Activated CD4-positive, alpha-beta T cell treated with anti-CD3 and anti-CD28 coated beads, Interleukin-2, amount 10 ng/mL, durations not matched to agents 7 days and 5 days (primary cell): ENCODE measurements at regions not wholly inside any gene's neighbourhood (a gene's known extent, or its start where the extent isn't known, plus 50 kb on each side); places are given as distances from the start of the nearest gene placed in this dataset.

Experiments used
- CTCF ChIA-PET: fragments of 350-600 bp; sonication (Branson Sonifier 250); formaldehyde crosslinking; loops from one replicate; lab custom pipeline; 2021; ENCODE audit warnings: antibody characterized with exemption; lab: Charles Lee
- POLR2A ChIA-PET: fragments of 350-600 bp; sonication (Branson Sonifier 250); formaldehyde crosslinking; loops from one replicate; lab custom pipeline; 2021; ENCODE audit warnings: antibody characterized with exemption; lab: Charles Lee
- DNase-seq: peaks from one replicate; pipeline ENCODE4 v3.0.0-alpha.2; 2020
- H3K27ac Mint-ChIP-seq: one replicate; pipeline ENCODE4 v1.8.0; 2021; ENCODE audit warnings: mild to moderate bottlenecking, moderate library complexity, mixed read lengths
- H3K27me3 Mint-ChIP-seq: one replicate; pipeline ENCODE4 v1.8.0; 2021; ENCODE audit warnings: mixed read lengths
- H3K36me3 Mint-ChIP-seq: one replicate; pipeline ENCODE4 v1.8.0; 2021; ENCODE audit warnings: low read depth, mixed read lengths
- H3K4me1 Mint-ChIP-seq: one replicate; pipeline ENCODE4 v1.8.0; 2021; ENCODE audit warnings: mixed read lengths
- H3K4me3 Mint-ChIP-seq: one replicate; pipeline ENCODE4 v1.8.0; 2021; ENCODE audit warnings: mild to moderate bottlenecking, moderate library complexity, mixed read lengths
- H3K9me3 Mint-ChIP-seq: one replicate; pipeline ENCODE4 v1.8.0; 2021; ENCODE audit warnings: mixed read lengths

DNA sequence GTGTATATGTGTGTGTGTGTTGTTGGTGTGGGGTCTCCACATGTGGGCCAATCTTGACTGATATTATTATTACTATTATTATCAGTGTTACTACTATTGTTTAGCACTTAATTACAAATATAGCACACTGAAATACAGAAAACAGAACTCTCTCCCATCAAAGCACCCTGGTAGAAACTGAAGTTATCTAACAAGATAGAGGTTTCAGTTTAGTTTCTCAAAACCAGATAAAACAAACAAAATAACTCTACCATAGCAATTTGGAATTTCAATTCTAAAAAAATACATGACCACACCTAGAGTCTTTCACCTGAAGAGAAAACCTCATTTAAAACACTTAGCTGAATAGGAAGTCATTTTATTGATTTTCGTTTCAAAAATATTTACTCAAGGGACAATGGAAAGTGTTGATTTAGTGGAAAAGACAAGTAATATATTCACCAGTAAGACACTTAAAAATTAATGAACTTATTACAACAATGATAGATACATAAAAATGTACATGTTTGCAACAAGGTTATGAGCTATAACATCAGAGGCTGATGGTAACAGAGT lies 252.3 kb downstream of the PDHA2 start:
- no peaks in the 10 kb centered on the region for H3K9me3 Mint-ChIP-seq
- no peaks in the 10 kb centered on the region for H3K4me1 Mint-ChIP-seq
- DNase-seq, result no peak
- H3K27ac Mint-ChIP-seq, result no peak overlapping the region
- POLR2A ChIA-PET, result no interaction called here
- no peaks in the 10 kb centered on the region for H3K36me3 Mint-ChIP-seq
- CTCF ChIA-PET, result no interaction called here
- H3K27me3 Mint-ChIP-seq, result no peaks in the 10 kb centered on the region
- no peak overlapping the region for H3K4me3 Mint-ChIP-seq

DNA sequence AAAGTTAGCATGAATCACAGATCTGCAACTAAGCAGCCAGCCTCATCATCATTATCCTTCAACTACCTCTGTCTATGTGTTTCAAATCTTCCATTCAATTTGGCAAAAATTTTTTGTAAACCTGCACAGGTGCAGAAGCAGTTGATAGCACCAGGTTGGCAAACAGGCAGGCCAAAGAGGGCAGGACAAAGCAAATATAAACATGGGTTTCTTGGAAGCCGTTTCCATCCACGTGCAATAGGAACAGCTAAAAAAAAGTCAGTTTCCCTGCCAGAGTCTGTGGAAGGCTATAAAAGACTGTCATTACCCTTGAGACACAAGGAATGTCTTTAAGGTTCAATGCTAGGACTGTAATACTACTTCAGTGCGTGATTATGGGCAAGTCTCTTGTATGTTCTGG lies 253.2 kb downstream of the PDHA2 start:
- Mint-ChIP-seq H3K27me3 (no peaks in the 10 kb centered on the region), H3K27ac (no peak overlapping the region), H3K9me3 (no peaks in the 10 kb centered on the region), H3K36me3 (no peaks in the 10 kb centered on the region), H3K4me1 (no peaks in the 10 kb centered on the region), H3K4me3 (no peak overlapping the region)
- no peak for DNase-seq
- CTCF ChIA-PET, result no interaction called here
- POLR2A ChIA-PET, result no interaction called here

DNA sequence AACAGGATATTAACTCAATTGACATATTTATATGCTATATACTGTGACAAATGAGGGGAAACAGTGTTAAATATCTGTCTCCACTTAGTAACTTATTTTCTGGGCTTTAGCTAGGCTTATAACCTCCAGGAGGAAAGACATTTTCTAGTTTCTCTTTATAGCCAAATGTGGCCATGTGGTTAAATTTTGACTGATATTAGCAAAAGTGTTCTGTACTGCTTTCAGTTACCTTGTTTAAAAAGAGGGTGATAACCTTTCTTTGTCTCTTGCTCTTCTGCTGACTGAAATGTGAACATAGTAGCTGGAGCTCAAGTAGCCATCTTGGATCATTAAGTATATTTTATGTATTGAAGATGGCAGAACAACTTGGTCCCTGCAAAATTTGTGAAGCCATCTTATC lies 253.7 kb downstream of the PDHA2 start:
- Mint-ChIP-seq H3K27me3 (no peaks in the 10 kb centered on the region), H3K4me1 (no peaks in the 10 kb centered on the region), H3K4me3 (no peak overlapping the region), H3K27ac (no peak overlapping the region), H3K9me3 (no peaks in the 10 kb centered on the region), H3K36me3 (no peaks in the 10 kb centered on the region)
- ChIA-PET POLR2A (no interaction called here), CTCF (no interaction called here)
- DNase-seq, result no peak

DNA sequence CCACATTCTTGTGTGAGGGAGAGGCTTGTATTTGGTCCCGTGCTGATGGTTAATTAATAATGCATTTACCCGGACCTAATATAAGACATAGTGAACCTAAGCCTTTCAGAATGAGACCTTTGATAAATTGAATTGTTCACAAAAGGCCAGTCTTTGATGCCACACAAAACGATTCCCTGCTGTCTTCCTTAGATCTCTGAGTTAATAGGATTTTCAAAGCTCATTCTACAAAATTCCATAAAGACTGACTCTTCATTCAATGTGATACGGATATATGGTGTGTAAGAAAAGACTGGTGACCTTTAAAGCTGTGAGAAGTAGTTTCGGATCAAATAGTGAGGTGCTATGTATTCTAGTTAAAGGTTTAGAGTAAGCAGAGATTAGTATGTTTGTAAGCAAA lies 254.3 kb downstream of the PDHA2 start:
- Mint-ChIP-seq H3K36me3 (no peaks in the 10 kb centered on the region), H3K27ac (no peak overlapping the region), H3K27me3 (no peaks in the 10 kb centered on the region), H3K4me3 (no peak overlapping the region), H3K9me3 (no peaks in the 10 kb centered on the region), H3K4me1 (no peaks in the 10 kb centered on the region)
- ChIA-PET POLR2A (no interaction called here), CTCF (no interaction called here)
- no peak for DNase-seq

DNA sequence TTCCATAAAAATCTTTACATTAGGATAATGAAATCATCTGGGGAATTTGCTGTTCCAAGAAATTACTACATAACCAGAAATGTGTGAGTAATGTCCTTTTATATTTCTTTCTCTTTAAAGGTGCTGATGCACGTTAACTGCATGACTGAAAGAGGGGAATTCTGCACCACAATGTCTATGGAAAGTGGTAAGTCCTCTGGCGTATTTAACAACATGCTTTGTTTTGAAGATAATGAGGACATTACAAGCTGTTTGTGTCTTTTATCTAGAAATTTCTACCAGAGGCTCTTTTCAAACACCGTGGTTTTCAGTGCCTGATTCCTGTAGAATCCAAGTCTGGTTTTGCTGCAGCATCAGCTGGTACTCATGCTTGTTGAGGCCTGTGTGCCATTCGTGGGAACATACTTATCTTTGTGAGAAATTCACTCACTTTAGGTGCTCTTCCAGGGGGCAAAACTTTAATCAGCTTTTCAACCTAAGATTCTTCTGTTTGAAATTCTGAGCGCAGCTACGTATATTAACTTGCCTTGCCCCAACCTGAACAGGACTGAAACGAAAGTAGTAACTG lies 257.2 kb downstream of the PDHA2 start:
- H3K36me3 Mint-ChIP-seq, result no peaks in the 10 kb centered on the region
- no peak overlapping the region for H3K4me3 Mint-ChIP-seq
- H3K4me1 Mint-ChIP-seq, result no peaks in the 10 kb centered on the region
- ChIA-PET POLR2A (no interaction called here), CTCF (no interaction called here)
- H3K27me3 Mint-ChIP-seq, result no peaks in the 10 kb centered on the region
- no peak for DNase-seq
- H3K9me3 Mint-ChIP-seq, result no peaks in the 10 kb centered on the region
- H3K27ac Mint-ChIP-seq, result no peak overlapping the region

DNA sequence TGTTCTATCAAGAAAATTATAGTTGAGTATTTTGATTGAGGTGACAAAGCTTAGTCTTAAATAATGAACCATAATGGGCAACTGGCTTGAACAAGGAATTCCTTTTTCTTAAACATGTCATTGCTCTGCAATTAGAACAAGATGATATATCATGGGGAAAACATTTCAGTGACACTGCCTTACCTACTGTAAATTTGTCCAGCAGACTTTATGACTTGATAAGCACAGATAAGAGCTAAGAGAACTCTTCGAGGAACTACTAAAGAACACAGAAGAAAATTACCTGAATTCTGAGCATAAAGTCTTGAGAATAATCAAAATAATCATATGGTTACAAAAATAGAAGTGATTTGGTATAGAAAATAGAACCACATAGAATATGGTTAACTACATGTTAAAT lies 257.8 kb downstream of the PDHA2 start:
- ChIA-PET POLR2A (no interaction called here), CTCF (no interaction called here)
- H3K9me3 Mint-ChIP-seq, result no peaks in the 10 kb centered on the region
- H3K27ac Mint-ChIP-seq, result no peak overlapping the region
- no peak overlapping the region for H3K4me3 Mint-ChIP-seq
- H3K36me3 Mint-ChIP-seq, result no peaks in the 10 kb centered on the region
- no peaks in the 10 kb centered on the region for H3K27me3 Mint-ChIP-seq
- no peaks in the 10 kb centered on the region for H3K4me1 Mint-ChIP-seq
- no peak for DNase-seq

DNA sequence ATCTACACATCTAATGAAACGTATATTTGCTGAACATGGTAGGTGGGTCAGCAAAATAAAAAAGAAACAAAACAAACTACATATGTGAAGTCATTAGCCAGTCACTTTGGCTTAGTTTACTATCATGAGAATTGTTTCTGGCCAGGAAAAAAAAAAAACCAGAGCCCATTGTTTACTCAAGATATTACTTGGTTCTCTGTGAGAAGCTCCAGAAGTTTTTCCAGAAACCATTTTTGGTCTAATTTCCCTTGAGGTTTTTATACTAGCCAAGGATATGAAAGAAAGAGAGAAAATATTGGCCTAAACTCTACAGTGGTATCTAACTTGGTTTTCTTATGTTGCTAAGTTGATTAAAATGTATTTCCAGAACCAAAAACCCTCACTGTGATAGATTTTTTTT lies 259.1 kb downstream of the PDHA2 start:
- no peak overlapping the region for H3K27ac Mint-ChIP-seq
- H3K36me3 Mint-ChIP-seq, result no peaks in the 10 kb centered on the region
- no peak overlapping the region for H3K4me3 Mint-ChIP-seq
- DNase-seq, result no peak
- no peaks in the 10 kb centered on the region for H3K27me3 Mint-ChIP-seq
- POLR2A ChIA-PET, result no interaction called here
- CTCF ChIA-PET, result no interaction called here
- no peaks in the 10 kb centered on the region for H3K9me3 Mint-ChIP-seq
- no peaks in the 10 kb centered on the region for H3K4me1 Mint-ChIP-seq

DNA sequence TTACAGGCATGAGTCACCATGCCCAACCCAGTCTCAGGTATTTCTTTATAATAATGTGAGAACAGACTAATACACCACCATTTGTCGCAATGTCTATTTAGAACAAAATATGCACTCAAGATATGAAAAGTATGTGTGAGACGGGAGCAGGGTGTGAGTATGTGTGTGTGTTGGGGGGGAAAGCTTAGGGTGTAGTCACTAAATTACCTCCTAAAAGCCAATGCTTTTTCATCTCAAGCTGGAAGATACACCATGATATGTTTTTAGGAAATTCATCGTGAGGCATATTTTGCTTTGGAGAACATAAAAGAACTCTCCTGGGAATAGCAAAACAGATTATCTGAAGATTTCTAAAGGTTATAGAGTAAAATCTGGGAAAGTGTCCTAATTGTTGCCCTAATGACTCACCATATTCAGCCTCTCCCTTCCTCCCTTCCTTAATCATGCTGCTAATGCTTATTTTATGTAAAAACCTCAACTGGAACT lies 262.7 kb downstream of the PDHA2 start:
- Mint-ChIP-seq H3K4me3 (no peak overlapping the region), H3K4me1 (no peaks in the 10 kb centered on the region), H3K27me3 (no peaks in the 10 kb centered on the region), H3K27ac (no peak overlapping the region), H3K36me3 (no peaks in the 10 kb centered on the region), H3K9me3 (no peaks in the 10 kb centered on the region)
- ChIA-PET CTCF (no interaction called here), POLR2A (no interaction called here)
- no peak for DNase-seq

DNA sequence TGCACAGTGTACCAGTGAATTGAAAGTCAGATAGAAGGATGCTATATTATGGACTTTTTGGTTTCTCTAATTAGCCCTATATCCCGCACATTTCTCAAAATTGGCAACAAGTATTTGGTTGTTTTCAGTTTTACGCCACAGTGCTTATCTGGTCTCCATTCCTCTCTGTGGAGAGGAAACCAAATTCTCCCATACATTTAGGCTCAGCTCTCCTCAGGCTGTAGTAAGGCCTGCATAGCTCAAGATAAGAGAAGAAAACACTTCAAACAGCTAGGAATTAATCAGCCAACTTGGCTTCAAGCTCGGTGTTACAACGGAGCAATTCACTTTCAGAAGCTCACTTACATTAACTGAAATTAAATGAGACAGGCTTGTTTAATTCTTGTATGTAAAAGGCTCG lies 263.2 kb downstream of the PDHA2 start:
- Mint-ChIP-seq H3K9me3 (no peaks in the 10 kb centered on the region), H3K4me1 (no peaks in the 10 kb centered on the region), H3K36me3 (no peaks in the 10 kb centered on the region), H3K4me3 (no peak overlapping the region), H3K27ac (no peak overlapping the region), H3K27me3 (no peaks in the 10 kb centered on the region)
- ChIA-PET POLR2A (no interaction called here), CTCF (no interaction called here)
- no peak for DNase-seq

DNA sequence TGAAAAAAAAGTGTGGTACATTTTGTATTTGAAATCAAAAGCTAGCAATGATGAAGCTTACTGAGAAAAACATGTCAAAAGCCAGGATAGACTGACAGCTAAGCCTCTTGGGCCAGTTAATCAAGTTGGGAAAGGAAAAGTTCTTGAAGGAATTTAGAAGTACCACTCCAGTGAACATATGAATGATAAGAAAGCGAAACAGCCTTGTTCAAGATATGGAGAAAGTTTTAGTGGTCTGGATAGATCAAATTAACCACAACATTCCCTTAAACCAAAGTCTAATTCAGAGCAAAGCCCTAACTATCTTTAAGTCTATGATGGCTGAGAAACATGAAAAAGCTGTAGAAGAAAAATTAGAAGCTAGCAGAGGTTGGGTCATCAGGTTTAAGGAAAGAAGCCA lies 268.3 kb downstream of the PDHA2 start:
- H3K4me1 Mint-ChIP-seq, result no peaks in the 10 kb centered on the region

DNA sequence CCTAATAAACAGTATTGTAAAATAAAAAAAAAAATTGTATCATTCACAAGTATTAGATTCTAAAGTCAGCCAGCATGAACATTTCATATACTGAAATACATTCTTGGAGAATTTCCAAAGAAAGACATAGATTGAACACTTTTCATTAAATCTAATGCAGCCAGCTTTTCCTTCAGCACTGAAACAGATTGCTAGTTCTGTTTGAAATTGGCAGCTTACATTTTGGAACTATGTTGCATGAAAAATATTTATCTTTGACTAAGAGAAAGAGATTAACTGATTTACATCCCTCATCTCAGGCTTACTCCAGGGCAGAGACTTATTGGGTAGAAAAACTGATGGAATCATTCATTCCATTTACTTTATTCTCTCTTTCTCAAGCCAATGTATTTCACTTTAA lies 272.7 kb downstream of the PDHA2 start:
- DNase-seq, result no peak
- Mint-ChIP-seq H3K27ac (no peak overlapping the region), H3K4me1 (no peaks in the 10 kb centered on the region), H3K27me3 (no peaks in the 10 kb centered on the region), H3K36me3 (no peaks in the 10 kb centered on the region), H3K9me3 (peaks cover 2% of the 10 kb centered on the region), H3K4me3 (no peak overlapping the region)
- ChIA-PET CTCF (no interaction called here), POLR2A (no interaction called here)

More for the DNA sequence above, 268.3 kb downstream of the PDHA2 start:
- ChIA-PET CTCF (no interaction called here), POLR2A (no interaction called here)
- Mint-ChIP-seq H3K4me3 (no peak overlapping the region), H3K36me3 (no peaks in the 10 kb centered on the region), H3K27me3 (no peaks in the 10 kb centered on the region), H3K9me3 (peaks cover 2% of the 10 kb centered on the region), H3K27ac (no peak overlapping the region)
- no peak for DNase-seq

DNA sequence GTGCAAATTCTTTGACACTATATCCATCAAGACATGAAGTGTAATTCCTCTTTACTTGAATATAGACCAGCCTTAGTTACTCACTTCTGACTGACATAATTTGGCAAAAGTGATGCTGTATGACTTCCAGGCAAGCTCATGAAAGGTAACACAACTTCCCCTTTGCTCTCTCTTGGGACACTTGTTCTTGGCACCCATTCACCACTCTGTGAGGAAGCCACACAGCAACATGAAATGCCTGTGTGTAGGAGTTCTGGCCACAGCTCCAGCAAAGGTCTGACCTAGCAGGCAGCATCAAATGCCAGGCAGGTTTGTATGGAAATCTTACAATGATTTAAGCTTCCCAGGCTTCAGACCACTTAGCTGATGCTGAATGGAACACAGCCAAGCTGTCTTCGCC lies 280.3 kb downstream of the PDHA2 start:
- CTCF ChIA-PET, result no interaction called here
- POLR2A ChIA-PET, result no interaction called here
- Mint-ChIP-seq H3K9me3 (no peaks in the 10 kb centered on the region), H3K4me3 (no peak overlapping the region), H3K4me1 (no peaks in the 10 kb centered on the region), H3K36me3 (no peaks in the 10 kb centered on the region), H3K27me3 (no peaks in the 10 kb centered on the region), H3K27ac (no peak overlapping the region)
- DNase-seq, result no peak

DNA sequence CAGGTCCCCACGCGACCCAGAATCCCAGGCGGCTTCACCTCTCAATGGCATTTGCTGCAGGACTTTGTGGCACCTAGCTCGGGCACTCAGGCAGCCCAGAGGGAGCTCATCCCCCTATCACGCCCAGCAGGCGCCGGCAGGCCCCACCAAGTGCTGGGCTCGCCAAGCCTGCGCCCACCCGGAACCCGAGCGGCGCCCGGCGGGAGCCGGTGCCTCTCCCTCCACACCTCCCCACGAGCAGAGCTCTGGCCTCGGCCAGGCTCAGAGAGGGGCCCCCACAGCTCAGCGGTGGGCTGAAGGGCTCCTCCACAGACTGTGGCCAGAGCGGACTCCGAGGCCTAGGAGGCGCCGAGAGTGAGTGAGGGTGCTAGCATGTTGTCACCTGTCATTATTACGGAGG lies 286.3 kb downstream of the PDHA2 start:
- Mint-ChIP-seq H3K9me3 (no peaks in the 10 kb centered on the region), H3K36me3 (no peaks in the 10 kb centered on the region), H3K4me1 (no peaks in the 10 kb centered on the region), H3K4me3 (no peak overlapping the region), H3K27ac (no peak overlapping the region), H3K27me3 (no peaks in the 10 kb centered on the region)
- CTCF ChIA-PET, result no interaction called here
- no peak for DNase-seq
- POLR2A ChIA-PET, result interaction anchor here (0.7 kb wide), 1 partner anchor 264 kb away, joined by 6 read pairs; no protein-coding TSS in a partner anchor

DNA sequence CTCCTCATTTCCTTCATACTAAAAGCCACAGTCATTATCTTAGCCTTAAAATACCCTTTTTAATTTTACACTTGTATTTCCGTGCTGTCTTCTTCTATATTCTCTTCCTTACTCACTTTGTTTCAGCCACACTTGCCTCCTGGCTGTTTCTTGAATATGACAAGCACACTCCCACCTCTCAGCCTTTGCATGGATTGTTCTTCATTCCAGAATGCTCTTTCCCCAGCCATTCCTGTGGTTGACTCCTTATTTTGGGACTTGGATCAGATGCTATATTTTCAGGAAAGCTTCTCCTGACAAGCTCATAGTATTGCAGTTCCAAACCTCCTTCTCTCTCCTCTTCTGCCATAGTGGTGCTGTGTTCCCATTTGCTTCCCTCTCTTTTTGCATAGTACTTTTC lies 291.3 kb downstream of the PDHA2 start:
- Mint-ChIP-seq H3K9me3 (no peaks in the 10 kb centered on the region), H3K27me3 (no peaks in the 10 kb centered on the region), H3K4me1 (no peaks in the 10 kb centered on the region), H3K27ac (no peak overlapping the region), H3K4me3 (no peak overlapping the region), H3K36me3 (no peaks in the 10 kb centered on the region)
- ChIA-PET CTCF (no interaction called here), POLR2A (no interaction called here)
- DNase-seq, result no peak
